Kidney (tissue), 13 donors: ENCODE measurements at regions not wholly inside any gene's neighbourhood (a gene's known extent, or its start where the extent isn't known, plus 50 kb on each side); places are given as distances from the start of the nearest gene placed in this dataset.
A peak's percentile ranks its signal among the peaks of the same experiment; 100 is the strongest.

Experiments used
- DNase-seq, 5 donors: peaks; one replicate each; pipeline ENCODE4 v3.0.0-alpha.2; 2013 to 2020
- FAIRE-seq: peaks from 2 replicates; lab custom pipeline; 2012; peaks lifted over from hg19 to GRCh38; lab: Jason Lieb, UNC
- H3K27ac ChIP-seq, 2 donors: one replicate each; pipeline ENCODE4 v1.7.0; 2013; ENCODE audit warnings: low read depth in 2 of 2, low read length in 2 of 2, inconsistent platforms in 1 of 2
- H3K27me3 ChIP-seq: one replicate; pipeline ENCODE4 v1.7.1; 2013; ENCODE audit warnings: low read length, inconsistent platforms; ENCODE audit not compliant: control insufficient read depth, insufficient read depth
- H3K36me3 ChIP-seq, 3 donors: one replicate each; pipeline versions ENCODE4 v1.7.0 to v1.7.1; 2013; ENCODE audit warnings: low read length in 3 of 3, control low read depth in 1 of 3, inconsistent platforms in 1 of 3; ENCODE audit not compliant: insufficient read depth in 3 of 3, control insufficient read depth in 2 of 3
- H3K4me1 ChIP-seq, 3 donors: one replicate each; pipeline versions ENCODE4 v1.7.0 to v1.7.1; 2013; ENCODE audit warnings: low read length in 3 of 3, inconsistent platforms in 1 of 3, low read depth in 1 of 3; ENCODE audit not compliant: control insufficient read depth in 2 of 3, insufficient read depth in 2 of 3
- H3K4me3 ChIP-seq, 3 donors: one replicate each; pipeline versions ENCODE4 v1.7.0 to v1.8.1; 2013; ENCODE audit warnings: low read length in 3 of 3, control low read depth in 1 of 3, inconsistent platforms in 1 of 3
- H3K9ac ChIP-seq, 3 donors: one replicate each; pipeline versions ENCODE4 v1.7.0 to v1.7.1; 2013; ENCODE audit warnings: low read length in 3 of 3, control low read depth in 1 of 3, inconsistent platforms in 1 of 3
- H3K9me3 ChIP-seq, 3 donors: one replicate each; pipeline versions ENCODE4 v1.7.0 to v1.7.1; 2013; ENCODE audit warnings: low read length in 3 of 3, control low read depth in 1 of 3, inconsistent platforms in 1 of 3; ENCODE audit not compliant: control insufficient read depth in 2 of 3, insufficient read depth in 1 of 3
- intact Hi-C: fragments of 100-400 bp; cut with DNase I; formaldehyde crosslinking; loops from one replicate; pipeline ENCODE4 v1.11.1; 2022
- TF ChIP-seq, protein P1 (sequence below): IDR thresholded peaks from 3 replicates; pipeline ENCODE4 v1.5.1; 2012; ENCODE audit warnings: mild to moderate bottlenecking, moderate library complexity, borderline replicate concordance; ENCODE audit not compliant: insufficient read depth; ENCODE audit errors: extremely low read depth
- donor health status: control.
- donor health status: control.
- donor health status: control.
- donor health status: control.
- donor health status: control.
- donor health status: DM: yes; HTN: yes; CAD: no.
- donor health status: Normal renal cell carcinoma (clear cell type).

DNA sequence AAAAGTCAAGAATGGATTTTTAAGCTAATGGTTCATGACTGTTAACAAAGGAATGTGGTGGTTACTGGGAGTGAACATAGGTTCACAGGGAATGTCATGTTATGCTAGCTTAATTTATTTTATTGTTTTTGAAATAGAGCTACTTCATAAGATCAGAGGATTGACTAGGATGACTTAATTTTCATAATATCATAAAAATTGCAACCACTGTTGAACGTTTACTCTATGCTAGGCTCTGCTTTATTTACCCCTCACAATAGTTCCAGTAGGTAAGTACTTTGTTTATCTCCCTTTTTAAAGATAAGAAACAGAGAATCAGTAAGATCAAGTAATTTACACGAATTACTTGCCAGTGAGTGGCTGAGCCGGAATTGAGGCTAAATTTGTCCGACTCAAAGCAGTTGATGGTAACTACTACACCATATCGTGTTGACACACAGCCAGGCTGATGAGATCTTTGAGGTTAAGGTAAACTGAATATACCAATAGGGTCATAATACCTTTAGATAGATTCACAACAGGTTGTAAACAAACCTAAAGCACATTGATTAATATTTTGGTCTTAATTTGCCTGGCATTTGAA lies 194.6 kb upstream of the CITED2 start:
- peak overlapping the region in 1 of 2 donors; percentile 49 for H3K27ac ChIP-seq
- peak in 1 of 5 donors; percentile 48 for DNase-seq
- peaks cover 0 to 8% (median 4%) of the 10 kb centered on the region in 3 donors for H3K4me1 ChIP-seq
- no peaks in the 10 kb centered on the region for H3K9me3 ChIP-seq
- H3K9ac ChIP-seq, result no peak overlapping the region
- H3K36me3 ChIP-seq, result no peaks in the 10 kb centered on the region
- TF ChIP-seq, protein P1, sequence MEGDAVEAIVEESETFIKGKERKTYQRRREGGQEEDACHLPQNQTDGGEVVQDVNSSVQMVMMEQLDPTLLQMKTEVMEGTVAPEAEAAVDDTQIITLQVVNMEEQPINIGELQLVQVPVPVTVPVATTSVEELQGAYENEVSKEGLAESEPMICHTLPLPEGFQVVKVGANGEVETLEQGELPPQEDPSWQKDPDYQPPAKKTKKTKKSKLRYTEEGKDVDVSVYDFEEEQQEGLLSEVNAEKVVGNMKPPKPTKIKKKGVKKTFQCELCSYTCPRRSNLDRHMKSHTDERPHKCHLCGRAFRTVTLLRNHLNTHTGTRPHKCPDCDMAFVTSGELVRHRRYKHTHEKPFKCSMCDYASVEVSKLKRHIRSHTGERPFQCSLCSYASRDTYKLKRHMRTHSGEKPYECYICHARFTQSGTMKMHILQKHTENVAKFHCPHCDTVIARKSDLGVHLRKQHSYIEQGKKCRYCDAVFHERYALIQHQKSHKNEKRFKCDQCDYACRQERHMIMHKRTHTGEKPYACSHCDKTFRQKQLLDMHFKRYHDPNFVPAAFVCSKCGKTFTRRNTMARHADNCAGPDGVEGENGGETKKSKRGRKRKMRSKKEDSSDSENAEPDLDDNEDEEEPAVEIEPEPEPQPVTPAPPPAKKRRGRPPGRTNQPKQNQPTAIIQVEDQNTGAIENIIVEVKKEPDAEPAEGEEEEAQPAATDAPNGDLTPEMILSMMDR, result no peak
- no peak overlapping the region for H3K4me3 ChIP-seq
- intact Hi-C loops, result no loop called here
- no peaks in the 10 kb centered on the region for H3K27me3 ChIP-seq
- no peak for FAIRE-seq

DNA sequence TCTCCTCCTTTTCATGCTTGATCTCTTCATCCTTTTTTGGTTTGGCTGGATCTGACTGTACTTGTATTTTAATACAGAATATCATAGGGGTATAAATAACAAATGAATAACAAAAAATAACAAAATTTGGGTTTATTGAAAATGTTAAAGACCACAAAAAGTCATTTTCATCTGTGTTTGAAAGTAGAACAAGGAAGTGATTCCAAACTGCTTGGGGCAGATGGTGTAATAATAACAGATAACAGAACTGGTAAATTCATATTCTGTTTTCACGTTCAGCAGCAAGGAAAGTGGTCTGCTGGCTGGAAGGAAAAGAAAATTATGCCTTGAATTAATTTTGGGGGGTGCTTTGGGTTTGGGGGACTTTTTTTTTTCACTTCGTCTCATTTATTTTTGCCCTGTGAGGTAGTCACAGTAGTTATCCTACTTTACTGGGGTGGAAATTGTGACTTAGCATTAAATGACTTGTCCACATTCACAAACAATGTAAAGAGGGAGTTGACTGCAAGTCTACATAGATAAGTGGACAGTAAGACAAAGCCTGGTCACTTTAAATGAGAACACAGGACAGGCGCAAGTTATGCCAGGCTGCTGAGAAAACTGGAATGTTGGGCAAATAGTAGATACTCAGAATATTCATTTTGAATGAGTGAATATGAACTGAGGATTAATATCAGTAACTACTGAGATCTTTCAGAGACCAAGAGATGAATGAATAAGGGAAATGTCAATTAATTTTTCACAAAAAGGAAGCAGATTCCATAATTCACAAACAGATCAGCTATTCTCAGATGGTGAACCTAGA lies 193.9 kb upstream of the CITED2 start:
- FAIRE-seq, result no peak
- no peak overlapping the region for H3K27ac ChIP-seq
- intact Hi-C loops, result no loop called here

DNA sequence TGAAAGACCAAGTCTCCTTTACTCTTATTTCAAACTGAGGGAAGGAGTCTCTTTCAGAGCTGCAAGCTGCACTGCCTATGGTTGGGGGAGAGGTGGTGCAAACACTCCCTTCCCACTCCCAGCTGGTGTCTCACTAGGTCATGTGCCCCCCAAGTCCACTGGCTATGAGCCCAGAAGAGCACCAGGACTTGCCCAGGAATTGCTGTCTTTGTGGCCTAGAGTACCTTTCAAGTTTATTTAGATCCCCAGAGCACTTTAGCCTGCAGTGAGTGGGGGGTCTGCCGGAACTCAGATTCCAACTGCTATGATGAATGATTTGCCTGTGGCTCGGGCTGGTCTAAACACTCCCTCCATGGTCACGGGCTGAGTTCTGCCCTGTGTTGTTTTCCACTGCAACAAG lies 192.6 kb upstream of the CITED2 start:
- FAIRE-seq, result no peak
- H3K9ac ChIP-seq, result no peak overlapping the region
- no peaks in the 10 kb centered on the region for H3K9me3 ChIP-seq
- TF ChIP-seq, protein P1, result no peak
- intact Hi-C loops, result no loop called here
- no peaks in the 10 kb centered on the region for H3K27me3 ChIP-seq
- peaks cover 0 to 8% (median 4%) of the 10 kb centered on the region in 3 donors for H3K4me1 ChIP-seq
- no peak for DNase-seq
- no peak overlapping the region for H3K4me3 ChIP-seq
- no peak overlapping the region for H3K27ac ChIP-seq
- H3K36me3 ChIP-seq, result no peaks in the 10 kb centered on the region

More for the DNA sequence above, 193.9 kb upstream of the CITED2 start:
- H3K4me3 ChIP-seq, result no peak overlapping the region
- H3K4me1 ChIP-seq, result peaks cover 0 to 8% (median 4%) of the 10 kb centered on the region in 3 donors
- no peak overlapping the region for H3K9ac ChIP-seq
- H3K9me3 ChIP-seq, result no peaks in the 10 kb centered on the region
- H3K36me3 ChIP-seq, result no peaks in the 10 kb centered on the region
- no peak for DNase-seq
- TF ChIP-seq, protein P1, result no peak
- no peaks in the 10 kb centered on the region for H3K27me3 ChIP-seq
